Neural cell (in vitro differentiated cells): ENCODE measurements at regions not wholly inside any gene's neighbourhood (a gene's known extent, or its start where the extent isn't known, plus 50 kb on each side); places are given as distances from the start of the nearest gene placed in this dataset.

Experiments used
- EP300 ChIP-seq: fragments of 450-650 bp; conservative IDR thresholded peaks from 2 replicates; pipeline ENCODE4 v1.6.1; 2014; ENCODE audit warnings: antibody characterized with exemption, mild to moderate bottlenecking, moderate library complexity; ENCODE audit not compliant: poor library complexity, severe bottlenecking
- EZH2 ChIP-seq: fragments of 200-600, 300-800 bp; shearing (Covaris generic), sonication (generic); IDR thresholded peaks from 2 replicates; pipeline ENCODE4 v1.6.1; 2014; ENCODE audit warnings: antibody characterized with exemption, low read length, borderline replicate concordance, mild to moderate bottlenecking; ENCODE audit not compliant: insufficient read depth, poor library complexity, severe bottlenecking
- MXI1 ChIP-seq: fragments of 450-650 bp; conservative IDR thresholded peaks from 2 replicates; pipeline ENCODE4 v1.6.1; 2014; ENCODE audit warnings: antibody characterized with exemption, mild to moderate bottlenecking; ENCODE audit not compliant: poor library complexity, severe bottlenecking
- POLR2AphosphoS5 ChIP-seq: IDR thresholded peaks from 2 replicates; pipeline ENCODE4 v1.6.1; 2012
- SMC3 ChIP-seq: fragments of 450-650 bp; conservative IDR thresholded peaks from 2 replicates; pipeline ENCODE4 v1.6.1; 2014; ENCODE audit warnings: antibody characterized with exemption, mild to moderate bottlenecking, moderate library complexity; ENCODE audit not compliant: poor library complexity
- TAF1 ChIP-seq: IDR thresholded peaks from 2 replicates; pipeline ENCODE4 v1.6.1; 2012; ENCODE audit warnings: low read depth
- TF ChIP-seq, protein P1 (sequence below): fragments of 450-650 bp; IDR thresholded peaks from 2 replicates; pipeline ENCODE4 v1.5.1; 2014; ENCODE audit warnings: antibody characterized with exemption, mild to moderate bottlenecking, moderate library complexity; ENCODE audit not compliant: poor library complexity, severe bottlenecking
- TF ChIP-seq, protein P2 (sequence below): IDR thresholded peaks from 2 replicates; pipeline ENCODE4 v1.6.1; 2012; ENCODE audit warnings: borderline replicate concordance

DNA sequence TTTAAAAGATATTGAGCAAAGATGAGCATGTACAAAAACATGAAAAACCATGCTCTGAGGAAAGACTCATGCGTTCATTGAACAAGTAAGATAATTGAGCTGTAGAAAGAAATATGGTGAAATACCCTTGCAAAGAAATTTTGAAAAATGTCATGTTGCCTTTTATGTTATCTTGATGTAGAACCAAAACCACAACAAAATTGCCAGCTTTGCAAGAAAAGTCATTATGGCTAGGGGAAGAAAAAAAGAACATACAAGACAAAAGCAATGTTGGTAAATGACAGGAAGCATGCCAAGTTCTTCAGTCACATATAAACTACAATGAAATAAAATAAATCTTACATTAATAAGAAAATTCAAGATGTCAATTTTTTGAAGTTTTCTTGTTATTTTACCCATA, 368.0 kb downstream of the IRX1 start:
- TF ChIP-seq, protein P1, sequence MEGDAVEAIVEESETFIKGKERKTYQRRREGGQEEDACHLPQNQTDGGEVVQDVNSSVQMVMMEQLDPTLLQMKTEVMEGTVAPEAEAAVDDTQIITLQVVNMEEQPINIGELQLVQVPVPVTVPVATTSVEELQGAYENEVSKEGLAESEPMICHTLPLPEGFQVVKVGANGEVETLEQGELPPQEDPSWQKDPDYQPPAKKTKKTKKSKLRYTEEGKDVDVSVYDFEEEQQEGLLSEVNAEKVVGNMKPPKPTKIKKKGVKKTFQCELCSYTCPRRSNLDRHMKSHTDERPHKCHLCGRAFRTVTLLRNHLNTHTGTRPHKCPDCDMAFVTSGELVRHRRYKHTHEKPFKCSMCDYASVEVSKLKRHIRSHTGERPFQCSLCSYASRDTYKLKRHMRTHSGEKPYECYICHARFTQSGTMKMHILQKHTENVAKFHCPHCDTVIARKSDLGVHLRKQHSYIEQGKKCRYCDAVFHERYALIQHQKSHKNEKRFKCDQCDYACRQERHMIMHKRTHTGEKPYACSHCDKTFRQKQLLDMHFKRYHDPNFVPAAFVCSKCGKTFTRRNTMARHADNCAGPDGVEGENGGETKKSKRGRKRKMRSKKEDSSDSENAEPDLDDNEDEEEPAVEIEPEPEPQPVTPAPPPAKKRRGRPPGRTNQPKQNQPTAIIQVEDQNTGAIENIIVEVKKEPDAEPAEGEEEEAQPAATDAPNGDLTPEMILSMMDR = no peak
- no peak for TF ChIP-seq EZH2
- TF ChIP-seq, protein P2, sequence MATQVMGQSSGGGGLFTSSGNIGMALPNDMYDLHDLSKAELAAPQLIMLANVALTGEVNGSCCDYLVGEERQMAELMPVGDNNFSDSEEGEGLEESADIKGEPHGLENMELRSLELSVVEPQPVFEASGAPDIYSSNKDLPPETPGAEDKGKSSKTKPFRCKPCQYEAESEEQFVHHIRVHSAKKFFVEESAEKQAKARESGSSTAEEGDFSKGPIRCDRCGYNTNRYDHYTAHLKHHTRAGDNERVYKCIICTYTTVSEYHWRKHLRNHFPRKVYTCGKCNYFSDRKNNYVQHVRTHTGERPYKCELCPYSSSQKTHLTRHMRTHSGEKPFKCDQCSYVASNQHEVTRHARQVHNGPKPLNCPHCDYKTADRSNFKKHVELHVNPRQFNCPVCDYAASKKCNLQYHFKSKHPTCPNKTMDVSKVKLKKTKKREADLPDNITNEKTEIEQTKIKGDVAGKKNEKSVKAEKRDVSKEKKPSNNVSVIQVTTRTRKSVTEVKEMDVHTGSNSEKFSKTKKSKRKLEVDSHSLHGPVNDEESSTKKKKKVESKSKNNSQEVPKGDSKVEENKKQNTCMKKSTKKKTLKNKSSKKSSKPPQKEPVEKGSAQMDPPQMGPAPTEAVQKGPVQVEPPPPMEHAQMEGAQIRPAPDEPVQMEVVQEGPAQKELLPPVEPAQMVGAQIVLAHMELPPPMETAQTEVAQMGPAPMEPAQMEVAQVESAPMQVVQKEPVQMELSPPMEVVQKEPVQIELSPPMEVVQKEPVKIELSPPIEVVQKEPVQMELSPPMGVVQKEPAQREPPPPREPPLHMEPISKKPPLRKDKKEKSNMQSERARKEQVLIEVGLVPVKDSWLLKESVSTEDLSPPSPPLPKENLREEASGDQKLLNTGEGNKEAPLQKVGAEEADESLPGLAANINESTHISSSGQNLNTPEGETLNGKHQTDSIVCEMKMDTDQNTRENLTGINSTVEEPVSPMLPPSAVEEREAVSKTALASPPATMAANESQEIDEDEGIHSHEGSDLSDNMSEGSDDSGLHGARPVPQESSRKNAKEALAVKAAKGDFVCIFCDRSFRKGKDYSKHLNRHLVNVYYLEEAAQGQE = no peak
- TF ChIP-seq SMC3 = no peak
- no peak for TF ChIP-seq POLR2AphosphoS5
- TF ChIP-seq TAF1 = no peak
- no peak for TF ChIP-seq EP300
- no peak for TF ChIP-seq MXI1
